SU-DHL-6 (cell line): ENCODE measurements at regions not wholly inside any gene's neighbourhood (a gene's known extent, or its start where the extent isn't known, plus 50 kb on each side); places are given as distances from the start of the nearest gene placed in this dataset.

Experiments used
- EZH2phosphoT487 ChIP-seq: fragments of 200-600 bp; sonication (generic), shearing (Covaris generic); conservative IDR thresholded peaks from 2 replicates; pipeline ENCODE4 v1.6.1; 2018; ENCODE audit warnings: mild to moderate bottlenecking, antibody characterized with exemption, low read length, moderate library complexity, mixed read lengths
- TF ChIP-seq, protein P1 (sequence below): fragments of 200-600 bp; sonication (generic); IDR thresholded peaks from one replicate; pipeline ENCODE4 v1.5.1; 2017; ENCODE audit warnings: antibody characterized with exemption, mild to moderate bottlenecking, low read length, moderate library complexity; ENCODE audit not compliant: insufficient read depth, poor library complexity, severe bottlenecking

DNA sequence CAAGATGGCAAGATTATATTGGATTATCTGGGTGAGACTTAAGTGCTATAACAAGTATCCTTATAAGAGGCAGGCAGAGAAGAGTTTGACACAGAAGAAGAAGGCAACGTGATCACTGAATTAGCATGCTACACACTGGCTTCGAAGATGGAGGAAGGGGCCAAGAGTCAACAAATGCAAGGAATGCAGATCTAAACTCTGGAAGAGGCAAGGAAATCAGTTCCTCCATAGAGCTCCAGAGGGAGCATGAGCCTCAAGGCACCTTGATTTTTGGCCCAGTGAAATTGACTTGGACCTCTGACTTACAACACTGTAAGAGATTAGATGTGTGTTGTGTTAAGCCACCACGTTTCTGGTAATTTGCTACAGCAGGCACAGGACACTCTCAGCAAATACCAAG is 536.4 kb upstream of the SEL1L start:
- TF ChIP-seq, protein P1, sequence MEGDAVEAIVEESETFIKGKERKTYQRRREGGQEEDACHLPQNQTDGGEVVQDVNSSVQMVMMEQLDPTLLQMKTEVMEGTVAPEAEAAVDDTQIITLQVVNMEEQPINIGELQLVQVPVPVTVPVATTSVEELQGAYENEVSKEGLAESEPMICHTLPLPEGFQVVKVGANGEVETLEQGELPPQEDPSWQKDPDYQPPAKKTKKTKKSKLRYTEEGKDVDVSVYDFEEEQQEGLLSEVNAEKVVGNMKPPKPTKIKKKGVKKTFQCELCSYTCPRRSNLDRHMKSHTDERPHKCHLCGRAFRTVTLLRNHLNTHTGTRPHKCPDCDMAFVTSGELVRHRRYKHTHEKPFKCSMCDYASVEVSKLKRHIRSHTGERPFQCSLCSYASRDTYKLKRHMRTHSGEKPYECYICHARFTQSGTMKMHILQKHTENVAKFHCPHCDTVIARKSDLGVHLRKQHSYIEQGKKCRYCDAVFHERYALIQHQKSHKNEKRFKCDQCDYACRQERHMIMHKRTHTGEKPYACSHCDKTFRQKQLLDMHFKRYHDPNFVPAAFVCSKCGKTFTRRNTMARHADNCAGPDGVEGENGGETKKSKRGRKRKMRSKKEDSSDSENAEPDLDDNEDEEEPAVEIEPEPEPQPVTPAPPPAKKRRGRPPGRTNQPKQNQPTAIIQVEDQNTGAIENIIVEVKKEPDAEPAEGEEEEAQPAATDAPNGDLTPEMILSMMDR: no peak
- TF ChIP-seq EZH2phosphoT487: no peak
